Stimulated activated CD4-positive, alpha-beta T cell treated with anti-CD3 and anti-CD28 coated beads, Interleukin-12 subunit alpha, Interleukin-12 subunit beta, amount 100 ng/mL, for 24 hours (primary cell): ENCODE measurements at regions not wholly inside any gene's neighbourhood (a gene's known extent, or its start where the extent isn't known, plus 50 kb on each side); places are given as distances from the start of the nearest gene placed in this dataset.

Experiments used
- DNase-seq, 2 experiments: peaks; one replicate each; pipeline ENCODE4 v3.0.0-alpha.2; 2020; ENCODE audit warnings: low read depth in 2 of 2

DNA sequence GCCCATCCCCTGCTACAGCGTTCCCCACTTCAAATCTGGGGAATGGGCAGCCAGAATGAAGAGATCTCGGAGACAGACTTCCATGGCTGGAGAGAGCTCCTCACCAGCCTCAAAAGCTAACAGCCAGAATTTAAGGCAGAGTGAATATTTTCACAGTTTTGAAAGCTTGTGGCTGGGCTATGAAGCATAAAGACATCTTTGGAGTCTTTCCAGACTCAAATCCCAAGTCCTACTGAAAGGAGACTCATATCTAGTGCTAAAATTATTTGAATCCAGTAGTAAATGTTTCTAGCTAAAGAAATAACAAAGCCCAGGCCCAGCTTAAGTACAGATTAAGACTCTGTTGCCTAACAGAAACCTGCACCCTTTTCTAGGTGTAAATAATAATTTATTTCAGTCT is 628.4 kb upstream of the ALCAM start:
- DNase-seq, result no peak

DNA sequence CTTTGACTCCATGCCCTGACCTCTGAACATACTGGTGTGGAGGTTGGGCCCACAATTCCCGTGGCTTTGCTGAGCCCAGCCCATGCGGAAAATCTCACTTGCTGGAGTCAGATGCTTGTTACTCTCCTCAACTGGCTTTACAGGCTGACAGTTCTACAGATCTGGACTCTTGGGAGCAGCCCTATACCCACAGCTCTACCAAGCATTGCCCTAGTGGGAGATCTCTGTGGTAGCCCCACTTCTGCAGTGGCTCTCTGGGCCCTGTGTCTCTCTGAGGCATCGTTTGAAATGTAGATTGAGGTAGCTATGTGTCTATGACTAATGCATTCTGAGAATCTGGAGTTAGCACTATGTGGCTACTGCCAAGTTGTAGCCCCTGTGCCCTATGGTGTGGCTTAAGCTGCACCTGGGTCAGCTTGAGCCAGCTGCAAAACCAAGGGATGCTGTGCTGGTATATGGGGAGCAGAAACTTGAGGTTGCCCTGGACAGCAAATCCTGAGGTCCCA is 625.8 kb upstream of the ALCAM start:
- DNase-seq, result no peak

DNA sequence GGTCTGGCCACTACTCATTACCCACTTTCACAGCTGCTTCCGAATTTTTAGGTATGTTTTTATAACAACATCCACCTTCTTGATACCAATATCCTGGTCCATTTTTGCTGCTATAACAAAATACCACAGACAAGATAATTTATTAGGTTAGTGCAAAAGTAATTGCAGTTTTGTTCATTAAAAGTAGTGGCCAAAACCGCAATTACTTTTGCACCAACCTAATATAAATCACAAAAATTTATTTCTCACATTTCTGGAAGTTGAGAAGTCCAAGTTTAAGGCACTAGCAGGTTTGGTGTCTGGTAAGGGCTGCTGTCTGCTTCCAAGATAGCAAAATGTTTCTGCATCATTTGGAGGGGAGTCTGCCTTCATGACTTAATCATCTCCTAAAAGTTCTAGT is 624.7 kb upstream of the ALCAM start:
- DNase-seq, result no peak

DNA sequence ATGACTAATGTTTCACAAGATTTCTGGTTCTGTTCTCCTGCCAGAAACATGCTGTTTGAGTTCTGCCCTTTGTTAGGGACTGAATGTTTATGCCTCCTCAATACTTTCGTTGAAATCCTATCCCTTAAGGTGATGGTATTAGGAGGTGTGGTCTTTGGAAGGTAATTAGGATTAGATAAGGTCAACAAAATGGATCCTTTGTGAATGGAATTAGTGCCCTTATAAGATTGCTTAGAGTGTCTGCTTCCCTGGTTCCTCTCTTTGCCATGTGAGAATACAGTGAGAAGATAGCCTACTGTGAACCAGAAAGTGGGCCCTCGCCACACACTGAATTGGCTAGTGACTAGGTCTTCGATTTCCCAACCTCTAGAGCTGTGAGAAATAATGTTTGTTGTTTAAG is 621.4 kb upstream of the ALCAM start:
- no peak for DNase-seq

DNA sequence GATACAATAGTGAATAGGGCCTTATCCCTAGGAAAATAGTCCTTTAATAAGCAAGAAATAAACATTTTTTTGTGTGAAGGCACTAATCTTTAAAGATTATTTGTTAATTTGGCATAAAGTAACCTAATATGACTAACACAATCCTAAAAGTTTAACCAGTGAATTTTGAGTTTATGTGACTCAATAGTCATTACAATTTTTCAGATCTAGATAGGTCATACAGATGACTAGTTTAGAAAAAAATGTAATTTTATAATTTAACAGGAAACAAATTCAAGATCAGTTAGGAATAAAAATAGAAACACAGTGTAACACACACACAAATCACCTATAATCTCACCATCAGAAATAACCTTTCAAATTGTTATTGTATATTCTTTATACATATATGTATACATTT is 620.7 kb upstream of the ALCAM start:
- no peak for DNase-seq

DNA sequence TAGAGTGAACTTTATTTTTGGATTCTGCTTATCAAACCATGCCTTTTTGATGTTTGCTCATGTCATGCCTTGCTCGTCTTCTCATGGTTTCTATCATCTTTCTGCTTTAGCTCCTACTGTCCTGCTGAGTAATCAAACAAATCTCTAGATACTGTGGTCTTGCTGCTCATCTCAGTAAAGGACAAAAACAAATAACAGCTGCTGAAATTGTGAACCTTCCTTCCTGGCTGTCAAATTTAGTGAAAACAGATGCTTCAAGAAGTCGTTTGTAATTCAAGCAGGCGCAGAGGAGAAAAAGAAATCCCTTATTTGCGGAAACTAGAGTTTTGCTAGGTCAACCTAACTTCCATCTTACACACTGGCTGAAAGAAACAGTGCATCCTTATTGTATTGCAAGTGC is 616.1 kb upstream of the ALCAM start:
- no peak for DNase-seq

DNA sequence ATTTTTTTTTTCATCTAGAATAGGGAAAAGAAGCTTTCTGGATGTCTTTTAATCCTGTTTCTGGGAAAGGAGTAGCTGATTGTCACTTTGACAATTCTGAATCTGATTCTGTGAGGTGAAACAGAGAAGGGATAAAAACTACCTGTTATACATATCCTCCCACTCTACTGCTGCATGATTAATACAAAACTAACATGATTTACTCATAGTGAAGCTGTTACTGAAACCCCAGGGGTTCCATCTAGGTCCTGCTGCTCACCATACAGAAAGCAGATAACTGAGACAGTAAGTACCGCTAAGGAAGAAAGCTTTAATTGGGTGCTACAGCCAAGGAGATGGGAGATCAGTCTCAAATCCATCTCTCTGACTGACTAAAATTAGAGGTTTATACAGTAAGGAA is 610.9 kb upstream of the ALCAM start:
- DNase-seq, result no peak

DNA sequence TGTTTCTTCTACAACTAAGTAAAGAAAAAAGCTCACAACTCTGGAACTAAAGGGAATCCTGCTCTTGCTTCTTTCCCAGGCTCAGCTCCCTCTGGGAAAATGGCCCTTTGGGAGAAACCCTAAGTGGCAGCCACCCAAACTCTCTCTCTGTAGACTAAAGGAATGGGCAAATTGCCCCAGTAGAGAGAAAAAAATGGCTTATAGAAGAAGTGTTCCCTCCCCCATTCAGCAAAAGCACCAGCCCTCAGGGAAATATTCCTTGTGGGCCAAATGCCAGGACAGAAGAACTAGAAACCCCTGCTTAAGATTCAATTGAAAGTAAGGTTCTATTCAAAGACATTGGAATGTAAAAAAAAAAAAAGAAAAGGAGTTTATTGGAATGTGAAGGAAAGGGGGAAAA is 603.7 kb upstream of the ALCAM start:
- no peak for DNase-seq

DNA sequence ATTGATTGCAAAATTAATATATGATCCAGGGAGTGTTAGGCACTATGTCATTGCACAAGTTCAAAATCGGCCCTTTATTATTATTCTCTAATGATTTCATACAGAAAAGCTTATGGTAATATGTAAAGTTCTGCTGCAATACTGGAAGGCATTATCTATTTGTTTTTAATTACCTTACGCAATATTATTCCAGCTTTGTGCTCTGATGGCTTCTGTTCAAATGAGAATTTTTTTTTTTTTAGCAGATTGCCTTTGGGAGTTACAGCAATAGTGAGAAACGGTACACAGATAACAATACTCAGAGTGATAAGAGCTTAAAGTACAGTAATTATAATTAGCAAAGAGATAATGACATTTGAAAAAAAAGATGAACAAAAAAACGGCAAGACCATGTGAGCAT is 602.2 kb upstream of the ALCAM start:
- no peak for DNase-seq

DNA sequence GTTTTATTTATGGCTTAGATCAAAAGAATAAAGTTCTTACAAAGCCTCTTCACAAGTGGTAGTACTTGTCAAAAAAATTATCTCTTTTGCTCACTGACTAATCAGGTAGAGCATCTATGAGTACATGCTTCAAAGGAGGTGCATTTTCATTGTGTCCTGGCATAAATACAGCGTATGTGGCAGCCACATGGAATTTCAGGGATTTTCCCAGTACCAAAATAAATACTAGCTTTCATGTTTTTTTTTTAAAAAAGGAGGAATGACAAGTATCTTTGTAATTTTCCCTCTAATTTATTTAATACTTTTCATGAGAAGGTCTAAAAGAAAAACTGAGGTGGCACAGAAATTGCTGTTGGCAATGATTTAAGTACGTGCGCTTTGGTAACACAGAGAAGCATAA is 597.8 kb upstream of the ALCAM start:
- no peak for DNase-seq

DNA sequence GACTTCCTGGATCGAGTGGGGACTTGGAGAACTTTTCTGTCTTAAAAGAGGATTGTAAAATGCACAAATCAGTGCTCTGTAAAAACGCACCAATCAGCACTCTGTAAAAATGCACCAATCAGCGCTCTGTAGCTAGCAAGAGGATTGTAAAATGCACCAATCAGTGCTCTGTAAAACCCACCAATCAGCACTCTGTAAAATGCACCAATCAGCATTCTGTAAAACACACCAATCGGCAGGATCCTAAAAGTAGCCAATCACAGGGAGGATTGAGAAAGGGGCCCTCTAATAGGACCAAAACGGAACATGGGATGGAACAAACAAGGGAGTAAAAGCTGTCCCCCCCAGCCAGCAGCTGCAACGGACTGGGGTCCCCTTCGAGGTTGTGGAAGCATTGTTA is 587.4 kb upstream of the ALCAM start:
- no peak for DNase-seq

DNA sequence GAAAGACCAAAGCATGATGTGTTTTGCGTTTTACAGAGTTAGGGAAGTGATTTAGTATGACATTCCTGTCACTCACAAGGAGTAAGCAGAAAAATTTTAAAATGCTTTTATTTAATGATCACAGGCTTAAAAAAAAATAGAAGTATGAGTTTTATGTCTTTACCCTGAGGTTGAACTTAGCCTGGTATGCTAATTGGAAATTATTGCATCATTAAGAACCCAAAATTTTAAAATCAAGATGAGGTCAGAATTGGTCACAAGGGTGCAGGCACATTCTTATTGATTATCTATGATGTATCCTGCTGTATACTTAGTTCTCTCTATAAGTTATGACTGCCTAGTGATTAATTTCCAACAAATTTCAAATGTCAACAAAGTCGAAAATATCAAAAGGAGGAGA is 585.6 kb upstream of the ALCAM start:
- no peak for DNase-seq

DNA sequence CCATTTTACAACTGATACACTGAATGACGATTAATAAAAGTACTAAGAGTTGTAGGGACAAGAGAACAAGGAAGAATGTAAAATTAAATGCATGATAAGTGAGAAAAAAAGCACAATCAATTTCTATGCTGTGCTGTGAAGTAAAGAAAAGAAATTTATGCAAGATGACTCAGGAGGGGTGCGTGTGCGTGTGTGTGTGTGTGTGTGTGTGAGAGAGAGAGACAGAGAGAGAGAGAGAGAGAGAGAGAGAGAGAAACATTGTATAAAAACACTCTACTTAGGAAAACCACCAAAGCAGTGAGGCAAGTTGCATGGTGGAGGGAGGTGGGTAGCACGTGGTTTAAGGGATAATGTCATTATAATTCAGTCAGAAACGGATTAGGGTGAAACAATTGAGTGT is 580.8 kb upstream of the ALCAM start:
- no peak for DNase-seq

DNA sequence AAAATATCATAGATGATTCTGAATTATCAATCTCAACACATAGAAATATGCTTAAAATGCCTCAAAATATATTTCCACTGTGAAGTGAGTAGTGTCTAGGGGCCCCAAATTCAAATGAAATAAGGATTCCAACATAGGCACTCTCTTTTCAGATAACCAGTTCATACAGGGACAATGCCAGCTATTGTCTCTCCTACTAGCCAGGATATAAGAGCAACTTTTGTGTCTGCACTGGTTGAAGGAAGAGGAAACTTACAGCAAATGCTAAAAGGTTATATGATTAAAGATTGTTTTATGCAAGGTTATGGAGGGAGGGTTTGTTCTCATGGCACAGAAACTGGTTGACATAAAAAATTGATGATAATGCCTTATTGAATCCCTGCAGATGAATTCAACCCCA is 579.4 kb upstream of the ALCAM start:
- no peak for DNase-seq

DNA sequence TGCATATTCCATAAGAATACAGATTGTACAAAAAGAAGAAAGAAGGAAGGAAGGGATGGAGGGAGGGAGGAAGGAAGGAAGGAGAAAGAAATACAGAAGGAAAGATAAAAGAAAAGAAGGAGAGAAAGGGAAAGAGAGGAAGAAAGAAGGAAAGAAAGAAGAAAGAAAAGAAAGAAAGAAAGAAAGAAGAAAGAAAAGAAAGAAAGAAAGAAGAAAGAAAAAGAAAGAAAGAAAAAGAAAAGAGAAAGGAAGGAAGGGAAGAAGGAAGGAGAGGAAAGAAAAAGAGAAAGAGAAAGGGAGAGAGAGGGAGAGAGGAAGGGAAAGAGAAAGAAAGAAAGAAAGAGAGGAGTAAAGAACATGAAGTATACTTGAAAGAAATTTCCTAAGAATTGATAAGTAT is 577.9 kb upstream of the ALCAM start:
- DNase-seq, result no peak

DNA sequence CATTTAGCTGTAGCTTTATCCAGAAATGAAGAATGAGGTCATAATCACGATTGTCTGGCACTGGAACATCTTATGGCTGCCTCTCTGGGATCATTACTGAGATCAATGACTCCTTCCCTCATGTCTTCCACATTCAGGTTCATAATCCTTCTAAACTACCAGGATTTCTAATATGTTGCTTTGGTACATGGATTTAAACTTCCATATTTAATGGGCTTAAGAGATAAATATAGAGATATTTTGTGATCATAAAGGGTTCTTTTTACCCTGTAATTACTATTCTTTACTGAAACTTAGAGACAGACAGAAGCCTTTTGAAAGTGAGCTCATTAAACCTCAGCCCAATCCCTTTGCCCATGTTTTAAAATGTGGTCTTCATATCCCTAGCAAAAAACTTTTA is 575.4 kb upstream of the ALCAM start:
- DNase-seq, result no peak

DNA sequence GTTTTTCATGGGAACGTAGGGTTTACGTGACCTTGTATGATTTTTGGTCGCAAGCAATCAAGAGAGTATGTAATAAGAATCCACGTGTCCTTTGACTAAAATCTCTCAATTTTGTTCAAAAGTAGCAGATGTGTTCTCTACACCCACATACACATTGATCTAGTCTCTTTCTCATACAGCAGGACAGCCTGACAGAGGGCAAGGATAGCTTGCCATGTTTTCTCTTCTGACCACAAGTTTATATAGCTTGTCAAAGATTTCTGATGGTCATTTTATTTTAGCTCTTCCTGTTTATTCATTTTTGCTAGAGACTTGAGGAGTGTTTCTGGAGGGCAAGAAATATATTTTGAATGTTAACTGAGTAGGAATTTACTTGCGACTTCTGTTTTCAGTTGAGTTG is 570.2 kb upstream of the ALCAM start:
- DNase-seq, result no peak

DNA sequence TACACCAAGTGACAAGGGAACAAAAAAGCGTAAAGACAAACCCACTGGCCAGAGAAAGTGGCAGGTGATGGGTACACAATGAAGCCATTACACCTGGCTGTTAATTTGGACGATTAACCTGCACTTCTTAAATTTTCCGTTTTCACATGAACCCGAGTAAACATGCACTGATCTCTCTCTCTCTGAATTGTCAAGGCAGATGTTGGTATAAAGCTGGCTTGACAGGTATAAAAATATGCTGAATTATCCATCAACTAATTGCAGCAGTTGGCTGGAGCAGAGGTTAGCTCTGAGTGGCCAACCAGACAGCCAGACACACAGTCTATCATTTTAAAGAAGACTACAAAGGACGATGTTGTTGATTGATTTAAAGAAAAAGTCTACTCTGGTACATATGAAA is 561.7 kb upstream of the ALCAM start:
- DNase-seq, result no peak

DNA sequence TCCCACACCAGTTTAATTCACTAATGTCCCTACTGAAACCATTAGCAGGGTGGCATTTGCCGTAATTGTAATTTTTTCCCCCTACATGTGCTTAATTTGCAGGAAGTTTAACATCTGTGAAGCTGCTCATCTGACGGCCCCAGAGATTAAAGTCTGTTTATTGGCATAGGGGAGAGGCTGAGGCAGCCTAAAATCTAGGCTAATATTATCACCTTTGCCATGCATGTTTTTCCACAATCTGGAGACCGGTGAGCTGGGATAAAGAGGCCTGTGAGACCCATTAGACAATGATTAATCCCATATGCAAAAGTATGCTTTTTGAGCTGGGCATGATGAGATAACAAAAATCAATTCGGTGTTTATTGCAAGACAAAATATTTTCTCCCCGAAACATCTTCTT is 561.2 kb upstream of the ALCAM start:
- no peak for DNase-seq

DNA sequence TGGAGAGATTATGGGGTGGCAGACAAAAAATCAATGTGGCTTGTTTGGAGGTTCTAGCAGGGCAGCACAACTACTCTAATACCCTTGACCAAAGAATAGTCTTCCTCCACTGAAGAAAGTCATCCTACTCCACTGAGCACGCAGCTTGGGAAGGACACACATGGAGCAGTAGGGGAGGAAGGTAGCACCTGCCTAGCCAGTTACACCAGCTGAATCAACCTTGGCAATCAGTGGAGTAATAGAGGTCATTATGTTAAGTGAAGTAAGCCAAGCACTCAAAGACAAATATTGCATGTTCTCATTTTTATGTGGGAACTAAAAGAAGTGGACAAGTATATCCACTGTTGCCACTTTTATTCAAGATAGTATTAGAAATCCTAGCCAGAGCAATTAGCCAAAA is 555.8 kb upstream of the ALCAM start:
- no peak for DNase-seq

DNA sequence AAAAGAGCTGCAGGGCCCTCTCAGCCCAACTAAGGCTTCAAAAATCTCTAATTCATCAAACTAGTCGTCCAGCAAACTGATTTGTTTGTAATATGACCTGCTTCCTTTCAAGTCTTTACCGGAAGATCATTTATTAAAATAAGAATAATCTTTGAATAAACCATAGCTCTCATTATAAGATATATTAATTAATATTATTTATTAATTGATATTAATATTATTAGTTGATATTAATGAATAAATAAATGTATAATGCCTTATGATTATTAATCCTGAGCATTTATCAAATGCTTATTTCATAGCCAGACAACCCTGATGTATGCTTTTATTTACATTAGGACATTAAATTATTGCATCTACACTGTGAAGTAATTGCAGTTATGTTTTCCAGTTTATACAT is 550.7 kb upstream of the ALCAM start:
- no peak for DNase-seq

DNA sequence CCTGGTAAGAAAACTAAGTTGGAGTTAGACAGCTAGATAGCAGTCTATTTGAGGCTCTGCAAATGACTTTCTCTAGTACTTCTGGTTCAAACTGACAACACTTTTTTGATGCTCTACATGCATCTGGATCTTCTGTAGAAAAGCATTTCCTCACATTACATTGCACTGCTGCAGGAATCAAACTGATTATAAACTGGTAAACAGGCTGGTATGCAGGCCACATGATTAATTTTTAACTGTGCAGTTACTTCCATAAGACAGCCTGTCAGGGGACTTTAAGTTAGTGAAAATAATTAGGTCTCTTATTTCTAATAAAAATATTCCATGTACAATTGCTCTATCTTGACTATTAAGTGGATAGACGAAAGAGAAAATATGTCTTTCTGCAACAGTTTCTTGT is 550.0 kb upstream of the ALCAM start:
- DNase-seq, result no peak

DNA sequence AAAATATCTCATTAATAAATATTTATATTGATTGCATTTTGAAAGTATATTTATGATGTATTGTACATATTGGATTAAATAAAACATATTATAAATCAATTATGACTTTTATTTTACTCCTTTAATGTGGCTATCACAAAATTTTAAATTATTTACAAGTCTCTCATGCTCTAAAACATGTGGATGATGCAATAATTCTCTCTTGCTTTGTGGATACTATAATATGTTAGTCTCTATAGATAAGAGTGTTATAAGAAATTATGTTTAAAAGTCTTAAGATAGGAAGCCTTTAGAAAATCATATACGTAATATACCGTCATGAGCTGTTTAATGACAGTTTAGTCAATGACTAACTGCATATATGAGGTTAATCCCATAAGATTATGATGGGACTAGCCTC is 547.4 kb upstream of the ALCAM start:
- no peak for DNase-seq

DNA sequence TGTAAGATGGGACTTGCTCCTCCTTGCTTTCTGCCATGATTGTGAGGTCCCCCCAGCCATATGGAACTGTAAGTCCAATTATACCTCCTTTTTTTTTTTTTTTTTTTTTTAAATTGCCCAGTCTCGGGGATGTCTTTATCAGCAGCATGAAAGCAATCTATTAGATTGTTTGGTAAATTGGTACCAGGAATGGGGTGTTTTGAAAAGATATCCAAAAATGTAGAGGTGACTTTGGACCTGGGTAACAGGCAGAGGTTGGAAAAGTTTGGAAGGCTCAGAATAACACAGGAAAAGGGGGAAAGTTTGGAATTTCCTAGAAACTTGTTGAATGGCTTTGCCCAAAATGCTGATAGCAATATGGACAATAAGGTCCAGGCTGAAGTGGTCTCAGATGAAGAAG is 545.8 kb upstream of the ALCAM start:
- DNase-seq, result no peak

DNA sequence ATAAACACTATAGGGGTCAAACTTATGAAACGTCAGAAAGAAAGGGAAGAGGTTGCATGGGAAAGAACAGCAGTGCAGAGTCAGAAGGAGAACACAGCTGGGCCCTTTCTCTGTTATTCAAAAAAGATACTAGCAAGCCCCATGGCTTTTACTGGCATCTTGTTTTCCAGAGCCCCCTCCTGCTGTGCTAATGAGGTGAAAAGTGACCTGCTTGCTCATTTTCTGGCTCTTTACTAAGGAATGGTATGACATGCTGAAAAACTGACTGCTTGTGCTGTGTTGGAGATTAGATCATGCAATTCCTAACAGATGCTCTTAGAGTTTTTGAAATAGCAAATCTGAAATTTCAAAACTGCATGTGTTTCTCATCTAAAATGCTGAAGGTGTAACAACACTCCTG is 541.6 kb upstream of the ALCAM start:
- no peak for DNase-seq
